Central memory CD4-positive, alpha-beta T cell (primary cell): ENCODE measurements at regions not wholly inside any gene's neighbourhood (a gene's known extent, or its start where the extent isn't known, plus 50 kb on each side); places are given as distances from the start of the nearest gene placed in this dataset.

ENCODE experiments used
- DNase-seq: peaks from one replicate; pipeline ENCODE4 v3.0.0; 2022

GRCh38 chr2:155748131-155748530 is 584.4 kb downstream of the NR4A2 start:
- DNase-seq: no peak

- DNase-seq: no peak
Measured at GRCh38 chr2:155747531-155747930, 585.0 kb downstream of the NR4A2 start.

- no peak for DNase-seq
Measured at GRCh38 chr2:155733091-155733853, 599.2 kb downstream of the NR4A2 start.

- no peak for DNase-seq
Measured at GRCh38 chr2:155730804-155731203, 601.7 kb downstream of the NR4A2 start.

DNA sequence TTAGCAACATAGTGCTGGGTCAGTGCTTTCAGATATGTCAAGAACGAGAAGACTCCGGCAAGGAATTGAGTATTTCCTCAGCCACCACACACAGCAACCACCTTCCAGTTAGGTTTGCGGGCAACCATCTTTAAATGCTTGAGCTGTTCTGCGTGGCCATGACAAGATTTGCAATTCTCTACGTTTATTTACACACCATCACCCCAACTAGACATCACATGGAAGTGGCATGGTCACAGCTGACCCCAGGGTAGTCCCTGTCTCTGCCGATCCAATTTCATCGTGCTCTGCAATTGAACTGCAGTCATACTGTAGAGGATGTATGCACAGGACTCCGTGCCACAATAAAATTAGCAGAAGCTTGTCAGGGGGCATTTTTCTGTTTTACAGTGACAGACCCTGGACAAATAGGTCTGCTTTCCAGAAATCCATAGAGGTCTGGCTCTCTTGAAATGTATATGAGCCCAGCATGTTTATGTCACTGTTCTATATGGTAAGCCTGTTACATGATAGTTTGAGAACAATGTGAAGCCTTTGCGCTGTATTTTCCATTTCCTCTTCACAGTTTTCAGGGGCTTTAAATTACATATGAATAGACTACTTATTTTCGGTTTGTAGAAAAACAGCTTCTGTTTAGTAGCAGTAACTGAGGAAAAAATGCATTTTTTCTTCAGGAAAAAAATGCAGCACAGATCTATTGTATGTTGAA is 605.2 kb downstream of the NR4A2 start:
- DNase-seq: no peak

DNA sequence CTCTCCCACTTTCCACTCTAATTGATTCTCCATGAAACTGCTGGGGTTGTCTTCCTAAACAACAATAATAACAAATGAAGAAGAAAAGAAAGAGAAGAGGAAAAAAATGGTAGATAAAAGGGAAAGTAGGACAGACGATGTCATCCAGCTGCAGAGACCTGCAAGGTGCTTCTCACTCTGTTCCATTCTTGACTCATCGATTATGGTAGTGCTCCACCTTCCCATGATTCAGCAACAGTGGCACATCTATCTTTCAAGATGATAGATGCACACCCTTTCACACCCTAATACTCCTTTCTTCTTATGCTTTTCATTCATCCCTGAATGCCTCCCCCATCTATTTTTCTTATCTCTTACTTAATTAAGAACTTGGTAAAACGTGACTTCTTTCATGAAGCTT is 610.2 kb downstream of the NR4A2 start:
- no peak for DNase-seq

GRCh38 chr2:155715705-155716104 is 616.8 kb downstream of the NR4A2 start:
- DNase-seq: no peak

- no peak for DNase-seq
Measured at GRCh38 chr2:155714983-155715382, 617.5 kb downstream of the NR4A2 start.

DNA sequence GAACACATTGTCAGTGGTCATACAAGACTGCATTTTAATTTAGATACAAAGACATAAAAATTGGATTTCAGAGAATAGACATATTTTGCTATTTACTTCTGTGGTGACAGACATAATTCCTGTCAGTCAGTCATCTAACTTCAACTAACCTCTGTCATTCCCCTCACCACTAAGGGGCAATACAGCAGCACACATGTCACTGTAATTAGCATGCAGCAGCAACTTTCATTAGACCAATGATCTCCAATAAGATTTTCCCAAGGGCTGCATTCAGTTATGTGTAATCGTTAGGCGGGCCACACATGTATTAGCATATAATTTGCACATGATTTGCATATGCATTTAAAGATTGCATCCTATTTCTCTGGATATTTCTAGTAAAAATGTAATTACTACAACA is 624.5 kb downstream of the NR4A2 start:
- no peak for DNase-seq

DNA sequence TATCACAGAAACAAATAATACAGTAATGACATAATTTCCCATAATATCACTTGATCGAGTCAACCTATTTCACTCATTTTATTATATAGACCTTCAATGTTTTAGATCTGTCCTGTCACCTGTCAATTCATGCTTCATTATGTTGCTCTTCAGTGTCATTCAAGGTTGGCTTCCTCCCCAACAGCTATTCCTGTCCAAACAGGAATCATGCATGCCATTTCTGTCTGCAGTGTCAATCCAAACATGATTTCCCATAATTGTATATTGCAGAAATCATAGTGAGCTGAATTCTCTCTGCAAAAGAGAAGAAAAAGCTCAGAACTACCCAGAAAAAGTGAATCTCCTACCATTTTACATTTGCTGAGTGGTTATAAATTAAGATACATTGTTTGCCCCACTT is 628.6 kb downstream of the NR4A2 start:
- no peak for DNase-seq

GRCh38 chr2:155703048-155703447 is 629.5 kb downstream of the NR4A2 start:
- DNase-seq: no peak

GRCh38 chr2:155701721-155702120 is 630.8 kb downstream of the NR4A2 start:
- DNase-seq: no peak

DNA sequence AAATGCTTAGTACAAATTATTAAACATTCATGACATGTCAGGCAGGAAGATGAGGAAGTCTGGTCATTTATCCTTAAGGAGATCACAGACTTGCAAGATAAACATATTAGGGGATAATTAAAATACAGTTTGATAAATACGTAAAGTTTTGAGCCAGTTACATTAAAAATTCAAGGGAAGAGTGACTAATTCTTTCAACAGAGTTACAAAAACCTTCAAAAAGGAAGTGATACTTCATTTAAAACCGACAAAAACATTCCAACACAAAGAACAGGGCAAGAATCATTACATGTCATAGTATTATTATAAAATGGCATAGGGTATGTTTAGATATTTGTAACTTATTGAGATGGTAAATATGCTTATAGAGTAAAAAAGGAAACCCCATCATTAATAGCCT is 636.0 kb downstream of the NR4A2 start:
- DNase-seq: no peak

- DNase-seq: no peak
Measured at GRCh38 chr2:155695505-155695904, 637.0 kb downstream of the NR4A2 start.

GRCh38 chr2:155692856-155693255 is 639.7 kb downstream of the NR4A2 start:
- no peak for DNase-seq

DNA sequence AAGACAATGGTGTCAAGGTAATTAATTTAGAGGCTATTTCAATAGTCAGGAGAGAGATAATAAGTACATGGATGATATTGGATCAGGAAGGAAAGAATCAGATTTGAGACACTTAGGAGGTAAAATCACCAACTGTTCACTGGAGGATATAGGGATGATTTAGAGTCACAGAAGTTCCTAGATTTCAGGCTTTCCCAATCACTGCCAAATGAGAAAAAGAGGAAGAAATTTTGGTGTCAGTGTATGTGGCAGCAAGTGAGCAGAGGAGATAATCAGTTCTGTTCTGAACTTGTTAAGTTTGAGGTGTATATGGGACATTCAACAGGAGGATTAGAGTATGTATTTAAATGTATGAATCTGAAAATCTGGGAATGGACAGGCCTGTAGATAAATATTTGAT is 640.4 kb downstream of the NR4A2 start:
- no peak for DNase-seq

DNA sequence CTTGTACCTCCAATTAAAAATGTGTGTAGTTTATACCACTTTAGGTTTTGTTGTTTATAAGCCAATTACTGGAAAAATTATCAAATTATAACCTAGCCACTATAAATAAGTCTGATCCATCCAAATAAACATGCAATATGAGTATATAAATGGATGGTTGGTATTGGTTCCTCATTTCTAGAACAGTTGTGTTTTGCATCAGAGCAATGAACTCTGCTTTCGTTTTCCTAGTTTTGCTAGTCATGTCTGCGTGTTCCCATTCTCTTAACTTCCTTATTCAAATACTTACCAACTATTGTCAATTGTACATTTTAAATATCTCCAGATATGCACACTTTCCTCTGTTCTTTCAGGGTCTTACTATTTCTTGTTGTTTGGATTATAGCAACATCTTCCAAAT is 641.7 kb downstream of the NR4A2 start:
- DNase-seq: no peak

DNA sequence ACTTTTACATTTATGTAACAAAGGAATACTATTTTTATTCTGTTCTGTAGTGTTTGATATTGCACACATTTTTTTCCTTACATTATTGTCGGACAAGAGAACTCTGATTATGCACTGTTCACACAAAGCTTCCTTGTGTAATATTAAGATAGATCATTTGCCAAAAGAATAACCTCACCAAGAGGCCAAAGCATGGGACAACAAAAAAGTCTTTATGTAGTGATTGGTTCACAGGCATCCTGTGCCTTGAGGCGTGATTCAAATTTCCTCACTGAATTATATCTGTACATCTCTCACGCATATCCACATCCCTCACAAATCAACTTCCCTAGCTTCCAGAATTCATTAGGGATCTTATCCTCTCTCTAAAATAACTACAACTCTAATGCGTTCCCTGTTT is 642.7 kb downstream of the NR4A2 start:
- no peak for DNase-seq

DNA sequence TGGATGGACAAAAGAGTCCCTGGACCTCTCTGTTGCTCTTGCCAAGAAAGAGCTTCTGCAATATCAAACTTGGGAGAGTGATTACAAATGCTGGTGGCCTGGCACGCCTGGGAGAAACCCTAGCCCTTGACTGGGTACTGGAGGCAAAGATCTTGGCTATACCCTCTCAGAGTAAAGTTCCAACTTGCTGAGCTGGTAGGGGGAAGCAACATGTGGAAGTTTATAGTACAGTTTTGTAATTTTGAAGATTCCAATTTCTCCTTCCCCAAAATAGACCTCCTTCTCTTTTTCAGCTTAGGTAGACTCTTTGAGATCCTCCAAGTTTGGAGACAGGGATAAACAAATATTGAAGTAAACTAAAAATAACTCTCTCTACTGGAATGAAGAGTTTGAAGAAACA is 645.3 kb downstream of the NR4A2 start:
- DNase-seq: no peak

- no peak for DNase-seq
Measured at GRCh38 chr2:155679647-155680046, 652.9 kb downstream of the NR4A2 start.

- no peak for DNase-seq
Measured at GRCh38 chr2:155675920-155676319, 656.6 kb downstream of the NR4A2 start.

GRCh38 chr2:155665704-155666103 is 666.8 kb downstream of the NR4A2 start:
- no peak for DNase-seq

DNA sequence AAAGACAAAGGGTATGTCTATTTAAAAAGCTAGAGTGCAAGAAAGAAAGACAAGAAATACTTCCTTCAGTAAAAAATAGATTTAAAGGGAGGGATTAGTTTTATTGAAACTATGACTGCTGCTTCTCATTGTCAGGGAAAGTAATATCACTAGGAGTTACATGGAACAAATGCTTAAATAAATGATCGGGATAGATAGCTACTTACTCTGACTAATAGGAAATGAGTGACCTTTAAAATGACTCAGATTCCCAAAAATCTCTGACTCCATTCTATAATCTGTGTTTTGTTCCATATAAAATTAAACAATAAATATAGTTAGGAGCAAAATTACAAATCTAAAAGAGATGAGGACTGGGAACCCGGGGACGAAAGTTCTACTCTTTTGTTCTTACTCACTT is 669.3 kb downstream of the NR4A2 start:
- DNase-seq: no peak

GRCh38 chr2:155662224-155662623 is 670.3 kb downstream of the NR4A2 start:
- no peak for DNase-seq

DNA sequence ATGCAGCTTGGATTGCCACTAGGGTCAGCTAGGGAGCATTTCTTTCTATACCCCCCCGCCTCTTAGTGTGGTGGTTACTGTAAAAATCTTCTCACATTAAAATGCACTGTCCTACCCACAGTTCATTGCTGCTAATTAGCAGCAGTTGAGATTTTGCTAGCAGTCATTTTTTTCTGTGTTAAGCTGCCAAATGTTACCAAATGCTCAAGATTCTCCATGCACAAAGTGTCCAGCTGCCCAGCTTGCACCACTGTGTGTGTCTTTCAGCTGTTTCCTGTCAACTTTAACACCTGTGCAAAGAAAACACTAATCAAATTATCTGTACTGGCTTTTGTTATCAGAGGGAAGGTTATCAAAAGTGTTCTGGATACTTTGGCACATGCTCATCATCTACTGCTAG is 679.3 kb downstream of the NR4A2 start:
- DNase-seq: no peak
